ENCODE measurements at regions not wholly inside any gene's neighbourhood (a gene's known extent, or its start where the extent isn't known, plus 50 kb on each side); places are given as distances from the start of the nearest gene placed in this dataset.

DNA sequence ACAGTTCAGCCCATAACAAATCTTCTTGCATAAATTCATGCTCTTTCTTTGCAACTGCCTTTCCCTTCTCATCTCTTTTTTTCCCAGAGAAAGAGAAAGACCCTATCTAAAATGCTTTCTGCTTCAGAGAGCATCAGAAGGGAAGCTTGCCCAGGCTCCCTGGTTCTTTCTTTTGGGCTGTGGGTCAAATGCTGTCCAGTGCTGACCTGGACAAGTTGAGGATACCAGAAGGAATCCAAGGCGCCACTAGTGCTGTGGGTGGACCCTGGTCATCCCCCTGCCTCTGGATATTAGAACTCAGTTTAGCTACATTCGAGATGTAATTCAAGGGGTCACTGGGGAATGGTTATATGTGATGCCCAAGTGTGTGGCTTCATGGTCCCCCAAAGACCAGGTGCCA lies 411.6 kb downstream of the RPS24 start:
- no peak for DNase-seq (ENCODE audit: low read depth in 2 of 2, low spot score in 1 of 2)

- no peak for DNase-seq (ENCODE audit: low read depth in 2 of 2, low spot score in 1 of 2)
These were observed 414.8 kb downstream of the RPS24 start for GRCh38 chr10:78448470-78448869.

DNA sequence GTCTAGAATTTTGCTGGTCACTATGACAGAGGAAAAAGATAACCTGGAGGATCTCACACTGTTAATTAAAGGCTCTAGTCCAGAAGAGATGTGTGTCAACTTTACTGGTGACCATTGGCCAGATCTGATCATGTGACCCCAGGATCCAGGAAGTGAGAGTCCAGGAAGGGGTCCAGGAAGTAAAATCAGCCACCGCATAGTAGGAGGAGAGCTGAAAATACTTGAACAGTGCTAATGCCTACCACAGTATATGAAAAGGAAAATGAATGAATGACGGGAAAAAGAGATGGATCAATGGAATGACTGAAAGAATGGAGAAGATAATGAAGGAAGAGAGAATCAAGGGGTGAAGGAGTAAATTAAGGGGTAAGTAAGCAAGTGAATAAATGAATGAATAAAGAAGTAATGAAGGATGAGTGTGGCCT lies 415.3 kb downstream of the RPS24 start:
- DNase-seq (ENCODE audit: low read depth in 2 of 2, low spot score in 1 of 2), result no peak

- no peak for DNase-seq (ENCODE audit: low read depth in 2 of 2, low spot score in 1 of 2)
These were observed 415.9 kb downstream of the RPS24 start for GRCh38 chr10:78449554-78449953.

DNA sequence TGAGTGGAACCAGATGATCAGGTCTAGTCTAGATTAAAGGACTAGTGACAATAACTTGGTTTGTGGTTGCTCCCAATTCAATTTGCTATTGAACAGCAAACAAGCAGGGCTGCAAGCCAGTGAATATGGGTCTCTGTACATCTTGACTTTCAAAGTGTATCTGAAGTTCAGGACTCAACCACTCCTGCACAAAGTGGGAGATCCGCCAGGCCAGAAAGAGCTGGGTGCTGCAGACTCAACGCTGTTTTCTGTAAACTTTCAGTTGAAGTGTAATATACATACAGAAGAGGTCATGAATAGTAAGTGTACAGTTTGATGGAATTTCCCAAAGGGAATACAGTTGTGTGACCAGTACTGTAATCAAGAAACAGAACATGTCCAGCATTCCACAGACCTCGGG lies 416.6 kb downstream of the RPS24 start:
- DNase-seq (ENCODE audit: low read depth in 2 of 2, low spot score in 1 of 2), result no peak

GRCh38 chr10:78450807-78451485 lies 417.3 kb downstream of the RPS24 start:
- no peak for DNase-seq (ENCODE audit: low read depth in 2 of 2, low spot score in 1 of 2)

- DNase-seq (ENCODE audit: low read depth in 2 of 2, low spot score in 1 of 2), result no peak
These were observed 417.9 kb downstream of the RPS24 start for GRCh38 chr10:78451592-78451991.

DNA sequence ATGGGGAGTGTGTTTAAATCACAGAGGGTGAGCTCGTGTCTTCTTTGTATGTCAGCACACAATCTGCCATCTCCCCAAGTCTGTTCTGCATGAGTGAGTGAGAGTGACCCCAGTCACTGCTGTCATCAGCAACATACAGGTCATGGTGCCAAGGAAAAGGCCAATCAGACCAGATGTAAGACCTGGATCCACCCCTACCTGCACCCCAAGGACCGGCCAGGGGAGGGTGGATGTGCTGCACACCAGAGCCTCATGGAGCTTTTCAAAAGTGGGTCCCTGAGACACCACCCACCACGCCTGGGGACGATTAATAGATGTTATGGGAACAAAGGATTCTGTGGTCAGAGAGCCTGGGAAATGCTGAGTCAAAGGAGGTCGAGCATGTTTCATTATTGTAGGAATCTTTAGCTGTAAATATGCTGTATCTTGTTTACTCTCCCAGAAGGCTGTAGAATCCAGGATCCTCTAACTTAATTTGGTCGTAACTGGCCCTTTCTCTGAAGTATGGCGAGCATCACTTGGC lies 420.5 kb downstream of the RPS24 start:
- no peak for DNase-seq (ENCODE audit: low read depth in 2 of 2, low spot score in 1 of 2)

- DNase-seq (ENCODE audit: low read depth in 2 of 2, low spot score in 1 of 2), result no peak
These were observed 421.6 kb downstream of the RPS24 start for GRCh38 chr10:78455236-78455635.

DNA sequence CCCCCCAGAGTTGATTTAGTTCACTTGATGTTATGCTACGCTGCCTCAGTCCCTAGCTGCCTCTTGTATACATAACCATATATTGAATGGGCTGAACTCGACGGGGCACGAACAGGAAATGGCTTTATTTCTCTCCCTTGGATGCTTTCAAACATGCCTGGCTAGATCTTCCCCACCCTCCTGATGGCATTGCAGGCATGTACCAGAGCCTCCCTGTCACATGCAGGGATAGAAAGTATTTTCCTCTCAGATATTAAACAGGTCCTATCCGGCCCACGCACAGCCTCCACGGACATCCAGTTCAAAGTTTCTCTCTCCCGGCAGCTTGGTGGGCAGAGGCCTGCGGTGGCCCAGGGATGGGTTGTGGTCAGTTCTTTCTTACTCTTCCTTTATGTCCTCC lies 422.1 kb downstream of the RPS24 start:
- DNase-seq (ENCODE audit: low read depth in 2 of 2, low spot score in 1 of 2), result no peak

- no peak for DNase-seq (ENCODE audit: low read depth in 2 of 2, low spot score in 1 of 2)
These were observed 423.2 kb downstream of the RPS24 start for GRCh38 chr10:78456649-78457400.

- DNase-seq (ENCODE audit: low read depth in 2 of 2, low spot score in 1 of 2), result no peak
These were observed 424.3 kb downstream of the RPS24 start for GRCh38 chr10:78457804-78458482.

- DNase-seq (ENCODE audit: low read depth in 2 of 2, low spot score in 1 of 2), result no peak
These were observed 425.4 kb downstream of the RPS24 start for GRCh38 chr10:78458983-78459638.

- DNase-seq (ENCODE audit: low read depth in 2 of 2, low spot score in 1 of 2), result no peak
These were observed 426.0 kb downstream of the RPS24 start for GRCh38 chr10:78459639-78460037.

GRCh38 chr10:78460204-78460603 lies 426.5 kb downstream of the RPS24 start:
- DNase-seq (ENCODE audit: low read depth in 2 of 2, low spot score in 1 of 2), result no peak

- no peak for DNase-seq (ENCODE audit: low read depth in 2 of 2, low spot score in 1 of 2)
These were observed 427.7 kb downstream of the RPS24 start for GRCh38 chr10:78461333-78461732.

- DNase-seq (ENCODE audit: low read depth in 2 of 2, low spot score in 1 of 2), result no peak
These were observed 428.5 kb downstream of the RPS24 start for GRCh38 chr10:78462176-78462575.

DNA sequence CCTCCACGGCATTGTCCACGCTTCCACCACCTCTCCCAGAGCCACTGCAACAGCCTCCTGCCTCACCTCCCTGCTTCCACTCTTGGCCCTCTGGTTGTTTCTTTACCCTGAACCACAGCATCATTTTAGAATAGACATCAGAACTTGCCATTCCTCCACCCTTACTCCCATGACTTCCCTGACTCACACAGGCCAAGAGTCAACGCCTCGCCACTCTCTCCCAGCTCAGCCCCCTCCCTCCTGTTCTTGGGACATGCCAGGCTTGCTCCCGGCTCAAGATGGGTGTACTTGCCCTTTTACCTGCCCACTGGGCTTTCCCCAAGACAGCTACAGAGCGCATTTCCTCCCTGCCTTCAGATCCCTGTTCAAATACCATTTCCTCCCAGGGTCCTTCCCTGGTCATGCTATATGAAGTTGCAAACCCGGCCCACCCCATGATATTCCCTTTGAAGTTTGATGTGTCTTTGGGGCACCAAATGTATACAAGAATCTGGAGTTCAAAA lies 429.1 kb downstream of the RPS24 start:
- DNase-seq (ENCODE audit: low read depth in 2 of 2, low spot score in 1 of 2), result no peak

DNA sequence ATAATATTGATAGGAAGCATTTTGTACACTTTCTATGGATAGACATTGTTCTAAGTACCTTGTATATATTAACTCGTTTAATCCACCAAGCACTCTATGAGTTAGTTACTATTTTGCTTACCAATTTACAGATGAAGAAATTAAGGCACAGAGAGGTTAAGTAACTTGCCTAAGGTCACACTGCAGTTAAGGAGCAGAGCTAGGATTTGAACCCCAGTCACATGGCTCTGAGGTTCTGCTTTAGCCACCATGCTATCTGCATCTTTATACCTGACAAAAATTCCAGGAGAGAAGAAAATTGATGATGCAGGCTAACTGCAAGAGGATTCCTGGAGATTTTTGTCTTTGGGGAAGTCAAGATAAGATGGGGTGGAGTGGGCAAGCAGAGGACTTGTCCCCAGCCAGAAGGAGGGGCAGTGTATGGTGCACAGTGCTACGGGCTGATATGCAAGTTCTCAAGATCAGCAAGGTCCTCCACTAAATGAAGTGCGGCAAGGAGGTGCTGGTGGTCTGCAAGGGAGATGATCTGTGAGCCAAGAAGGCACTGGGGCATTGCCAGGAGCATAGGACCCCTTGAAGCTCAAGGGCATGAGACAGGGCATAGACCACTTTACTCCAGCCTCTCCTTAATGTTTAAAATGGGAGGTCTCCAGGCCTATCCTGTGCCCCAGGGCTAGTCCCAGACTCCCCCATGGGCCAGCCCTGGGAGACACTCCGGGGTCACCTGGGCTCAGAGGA lies 430.6 kb downstream of the RPS24 start:
- DNase-seq (ENCODE audit: low read depth in 2 of 2, low spot score in 1 of 2), result no peak

DNA sequence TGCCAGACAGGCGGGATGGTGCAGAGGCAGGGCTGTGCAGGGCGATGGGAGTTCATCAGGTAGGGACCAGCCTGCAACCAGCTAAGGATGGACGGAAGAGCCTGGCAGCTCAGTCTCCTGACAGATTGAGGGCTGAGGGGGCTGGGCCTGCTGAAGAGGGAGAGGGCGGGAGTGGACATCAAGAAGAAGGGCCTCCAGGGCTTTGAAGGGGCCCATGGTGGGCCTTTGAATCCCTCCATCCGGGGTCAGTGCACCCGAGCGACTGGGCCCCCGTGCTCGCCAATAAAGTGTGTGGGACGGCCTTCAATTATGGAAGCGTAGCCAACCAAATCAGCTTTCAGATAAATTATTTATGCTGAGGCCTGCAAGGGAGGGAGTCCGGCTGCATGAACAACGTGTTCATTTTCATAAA lies 431.2 kb downstream of the RPS24 start:
- DNase-seq (ENCODE audit: low read depth in 2 of 2, low spot score in 1 of 2), result no peak

GRCh38 chr10:78465431-78465830 lies 431.8 kb downstream of the RPS24 start:
- DNase-seq (ENCODE audit: low read depth in 2 of 2, low spot score in 1 of 2), result no peak
